Left renal pelvis (tissue), 4 donors: ENCODE measurements at regions not wholly inside any gene's neighbourhood (a gene's known extent, or its start where the extent isn't known, plus 50 kb on each side); places are given as distances from the start of the nearest gene placed in this dataset.

Experiments
- DNase-seq, 4 donors: peaks; one replicate each; pipeline ENCODE4 v3.0.0-alpha.2; 2013; ENCODE audit warnings: low read depth in 4 of 4, low spot score in 3 of 4

- DNase-seq, result no peak
Observed at GRCh38 chr10:44769450-44769849, 141.7 kb upstream of the TMEM72 start.

GRCh38 chr10:44771233-44771995, 139.7 kb upstream of the TMEM72 start:
- no peak for DNase-seq

GRCh38 chr10:44773565-44773964, 137.6 kb upstream of the TMEM72 start:
- DNase-seq, result no peak

- no peak for DNase-seq
Observed at GRCh38 chr10:44774676-44775401, 136.3 kb upstream of the TMEM72 start.

- no peak for DNase-seq
Observed at GRCh38 chr10:44775402-44775741, 135.8 kb upstream of the TMEM72 start.

GRCh38 chr10:44776181-44776580, 135.0 kb upstream of the TMEM72 start:
- DNase-seq, result no peak

GRCh38 chr10:44779511-44779910, 131.6 kb upstream of the TMEM72 start:
- no peak for DNase-seq

GRCh38 chr10:44780426-44780825, 130.7 kb upstream of the TMEM72 start:
- no peak for DNase-seq

GRCh38 chr10:44781131-44781530, 130.0 kb upstream of the TMEM72 start:
- no peak for DNase-seq

GRCh38 chr10:44786286-44786850, 124.8 kb upstream of the TMEM72 start:
- DNase-seq, result no peak

- no peak for DNase-seq
Observed at GRCh38 chr10:44787480-44788075, 123.6 kb upstream of the TMEM72 start.

GRCh38 chr10:44788147-44789129, 122.7 kb upstream of the TMEM72 start:
- no peak for DNase-seq

GRCh38 chr10:44792119-44792775, 118.9 kb upstream of the TMEM72 start:
- DNase-seq, result no peak

GRCh38 chr10:44799966-44800365, 111.2 kb upstream of the TMEM72 start:
- DNase-seq, result no peak

GRCh38 chr10:44801383-44802327, 109.5 kb upstream of the TMEM72 start:
- peak in 2 of 4 donors; percentile 45 to 55 for DNase-seq

- DNase-seq, result no peak
Observed at GRCh38 chr10:44803862-44804261, 107.3 kb upstream of the TMEM72 start.

GRCh38 chr10:44804661-44805060, 106.5 kb upstream of the TMEM72 start:
- DNase-seq, result no peak

- DNase-seq, result no peak
Observed at GRCh38 chr10:44805466-44806210, 105.5 kb upstream of the TMEM72 start.
